Astrocyte of the hippocampus (primary cell): ENCODE measurements at regions not wholly inside any gene's neighbourhood (a gene's known extent, or its start where the extent isn't known, plus 50 kb on each side); places are given as distances from the start of the nearest gene placed in this dataset.

Experiments used
- DNase-seq: peaks from one replicate; pipeline ENCODE4 v3.0.0; 2011; ENCODE audit warnings: low read depth, low spot score

DNA sequence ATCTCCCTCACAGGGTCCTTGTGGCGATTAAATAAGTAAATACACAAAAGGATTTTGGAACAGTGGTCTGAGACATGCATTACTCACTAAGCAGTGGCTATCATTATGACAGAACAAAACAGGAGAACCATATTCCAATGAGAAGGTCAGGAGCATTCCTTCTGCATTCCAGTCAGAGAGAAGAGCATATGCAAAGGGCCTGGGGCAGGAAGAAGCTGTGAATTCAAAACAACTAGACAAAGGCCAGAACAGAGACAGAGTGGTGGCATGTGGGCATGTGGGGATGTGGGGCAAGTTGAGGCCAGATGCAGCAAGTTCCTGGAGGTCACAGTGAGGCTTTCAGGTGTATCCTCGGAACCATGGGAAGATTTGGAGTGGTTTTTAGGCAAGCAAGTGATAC is 70.1 kb upstream of the VRK1 start:
- no peak for DNase-seq

DNA sequence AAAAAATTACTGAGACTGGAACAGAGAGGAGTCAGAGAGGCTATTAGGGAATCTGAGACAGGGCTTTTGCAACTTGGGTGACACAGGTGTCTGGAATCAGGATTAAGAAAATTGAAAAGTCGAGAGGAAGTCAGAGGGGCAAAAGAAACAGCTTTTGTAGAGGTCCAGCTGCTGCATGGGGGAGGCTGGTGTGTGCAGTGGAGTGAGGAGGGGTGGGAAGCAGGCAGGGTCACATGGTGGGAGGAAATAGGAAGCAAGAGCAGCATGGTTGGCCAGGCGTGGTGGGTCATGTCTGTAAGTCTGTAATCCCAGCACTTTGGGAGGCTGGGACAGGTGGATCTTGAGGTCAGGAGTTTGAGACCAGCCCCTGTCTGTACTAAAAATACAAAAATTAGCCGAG is 69.7 kb upstream of the VRK1 start:
- DNase-seq = no peak

DNA sequence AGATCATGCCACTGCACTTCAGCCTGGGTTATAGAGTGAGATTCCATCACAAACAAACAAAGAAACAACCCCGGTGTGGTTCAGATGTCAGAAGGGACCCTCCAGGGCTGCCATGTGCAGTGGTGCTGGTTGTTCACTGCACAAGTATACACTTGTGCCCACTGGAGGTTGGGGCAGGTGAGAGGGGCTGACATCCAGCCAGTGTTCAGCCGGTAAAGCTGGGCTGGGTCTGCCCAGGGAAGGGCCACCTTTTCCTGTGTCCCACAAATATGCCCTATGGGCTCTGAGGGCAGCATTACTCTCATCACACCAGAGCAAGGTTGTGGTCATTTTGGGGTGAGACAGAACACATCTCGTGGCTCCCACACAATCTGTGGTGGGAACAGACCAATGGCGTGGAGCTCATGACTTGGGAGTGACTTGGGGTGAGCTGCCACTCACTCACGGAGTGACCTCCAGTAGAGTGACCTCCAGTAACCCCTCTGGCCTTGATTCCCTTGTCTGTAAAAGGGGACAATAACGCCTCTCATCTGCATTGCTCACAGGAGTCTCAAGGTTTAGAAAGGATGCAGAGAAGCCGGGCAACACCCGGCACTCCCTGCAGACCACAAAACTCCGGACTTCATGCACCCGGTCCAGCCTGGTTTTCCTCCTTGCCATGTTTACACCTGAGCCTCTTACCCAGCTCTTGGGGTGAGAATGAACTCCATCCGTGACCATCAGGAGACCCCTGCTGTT is 69.0 kb upstream of the VRK1 start:
- DNase-seq = no peak

DNA sequence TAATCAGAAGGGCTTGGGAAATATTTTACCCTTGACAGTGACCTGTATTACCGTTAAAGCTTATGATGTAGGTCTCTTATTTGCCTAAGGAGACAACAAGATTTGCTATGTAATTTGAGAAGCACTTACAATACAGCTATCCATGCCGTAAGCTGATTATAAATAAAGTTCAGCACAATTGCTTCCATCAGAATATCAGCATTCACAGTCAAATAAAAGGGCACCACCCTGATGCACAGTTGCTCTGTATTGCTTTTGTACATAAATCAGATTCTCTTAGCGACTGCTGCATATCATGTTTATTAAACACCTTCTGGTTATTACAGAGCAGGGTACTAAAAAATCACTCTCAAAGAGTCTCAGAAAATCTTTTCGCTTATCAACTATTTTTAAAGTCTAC is 67.3 kb upstream of the VRK1 start:
- no peak for DNase-seq

DNA sequence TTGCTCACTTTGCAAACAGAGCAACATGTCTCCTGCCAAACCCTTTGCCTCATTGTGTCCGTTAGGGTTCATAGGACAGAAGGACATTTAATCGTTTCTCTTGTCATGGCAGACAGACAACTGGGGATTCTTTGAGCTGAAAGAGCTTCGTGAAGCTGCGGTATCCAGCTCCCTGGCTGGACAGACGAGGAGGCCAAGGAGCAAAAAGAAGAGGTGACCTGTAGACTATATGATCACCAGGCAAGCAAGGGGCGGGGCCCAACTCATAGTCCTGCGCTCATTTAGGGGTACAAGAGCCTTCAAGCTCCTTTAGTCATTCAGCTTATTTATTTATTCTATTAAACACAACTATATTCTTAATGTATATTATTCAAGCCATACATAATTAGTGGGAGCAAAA is 66.8 kb upstream of the VRK1 start:
- no peak for DNase-seq

DNA sequence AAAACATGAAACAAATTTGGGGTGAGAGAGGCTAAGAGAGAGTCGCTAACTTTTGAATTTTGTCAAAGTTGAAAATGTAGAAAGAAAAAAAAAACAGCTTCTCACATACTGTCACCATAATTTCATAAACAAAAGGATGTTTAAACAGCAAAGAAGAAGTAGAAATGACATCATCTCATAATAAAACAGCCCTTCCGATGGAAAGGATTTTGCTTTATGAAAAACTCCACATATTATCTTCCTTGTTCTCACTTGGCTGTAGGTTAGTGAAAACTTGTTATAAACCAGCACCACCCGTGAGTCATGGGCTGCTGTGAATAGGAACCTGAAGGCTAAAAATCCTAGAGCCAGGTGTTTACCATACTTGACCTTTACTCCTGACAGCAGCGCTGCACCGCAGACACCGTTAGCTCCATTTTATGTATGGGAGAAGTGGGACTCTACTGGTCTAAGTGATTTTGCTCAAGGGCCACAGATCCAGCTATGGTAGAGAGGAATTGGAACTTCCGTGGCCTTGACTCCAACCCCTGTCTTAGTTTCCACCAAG is 63.0 kb upstream of the VRK1 start:
- DNase-seq = no peak

DNA sequence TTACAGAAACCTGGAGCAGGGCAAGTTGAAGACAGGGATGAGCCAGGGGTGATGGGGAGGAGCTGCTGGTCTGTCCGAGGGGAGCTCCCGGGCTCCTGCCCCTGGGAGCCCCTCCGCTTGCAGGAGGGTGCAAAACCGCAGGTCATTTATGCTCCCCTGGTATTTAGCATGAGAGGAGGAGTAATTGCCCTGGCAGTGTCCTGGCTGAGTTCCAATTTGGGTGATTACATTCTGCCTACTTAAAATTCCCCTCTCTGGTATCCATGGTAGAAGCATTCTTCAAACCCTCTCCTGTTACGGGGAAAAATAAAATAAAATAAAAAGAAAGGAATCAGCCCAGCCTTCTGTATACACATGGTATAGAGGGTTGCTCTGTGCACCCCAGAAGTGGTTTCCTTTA is 61.7 kb upstream of the VRK1 start:
- DNase-seq = peak; percentile 53

DNA sequence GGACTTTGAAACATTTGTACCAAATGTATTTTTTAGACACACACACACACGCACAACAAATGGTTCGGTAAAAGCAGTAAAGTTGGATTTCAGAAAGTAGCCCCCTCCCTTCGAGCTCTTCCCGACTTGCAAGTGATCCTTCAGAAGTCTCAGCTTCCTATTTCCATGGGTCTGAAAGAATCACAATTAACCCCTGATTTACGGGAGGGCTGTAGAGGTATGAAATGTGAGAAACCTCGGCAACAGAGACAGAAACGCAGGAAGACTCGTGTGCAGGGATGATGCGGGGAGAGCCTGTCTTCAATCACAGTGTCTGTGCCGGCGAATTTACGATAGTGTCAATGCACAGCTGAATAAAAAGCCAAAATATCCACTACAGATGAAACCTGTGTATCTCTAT is 60.7 kb upstream of the VRK1 start:
- no peak for DNase-seq

DNA sequence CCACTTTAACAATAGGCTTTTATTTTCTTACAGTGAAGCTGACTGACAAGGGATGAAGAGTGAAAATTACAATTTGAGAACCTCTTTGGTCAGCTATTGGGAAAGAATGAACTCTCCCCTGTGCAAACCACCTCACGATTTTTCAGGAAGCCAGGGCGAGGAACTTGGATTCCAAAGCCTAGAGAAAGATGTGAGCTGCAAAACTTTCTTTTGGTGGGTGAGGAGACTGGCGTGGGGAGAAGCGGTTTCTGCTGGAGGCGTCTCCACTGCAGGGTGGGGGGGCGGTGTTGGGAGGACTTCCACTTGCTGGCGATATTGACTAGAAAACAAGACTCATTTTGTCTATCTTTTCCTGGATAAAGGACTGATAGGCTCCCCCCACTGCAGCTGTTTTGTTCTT is 59.3 kb upstream of the VRK1 start:
- no peak for DNase-seq

DNA sequence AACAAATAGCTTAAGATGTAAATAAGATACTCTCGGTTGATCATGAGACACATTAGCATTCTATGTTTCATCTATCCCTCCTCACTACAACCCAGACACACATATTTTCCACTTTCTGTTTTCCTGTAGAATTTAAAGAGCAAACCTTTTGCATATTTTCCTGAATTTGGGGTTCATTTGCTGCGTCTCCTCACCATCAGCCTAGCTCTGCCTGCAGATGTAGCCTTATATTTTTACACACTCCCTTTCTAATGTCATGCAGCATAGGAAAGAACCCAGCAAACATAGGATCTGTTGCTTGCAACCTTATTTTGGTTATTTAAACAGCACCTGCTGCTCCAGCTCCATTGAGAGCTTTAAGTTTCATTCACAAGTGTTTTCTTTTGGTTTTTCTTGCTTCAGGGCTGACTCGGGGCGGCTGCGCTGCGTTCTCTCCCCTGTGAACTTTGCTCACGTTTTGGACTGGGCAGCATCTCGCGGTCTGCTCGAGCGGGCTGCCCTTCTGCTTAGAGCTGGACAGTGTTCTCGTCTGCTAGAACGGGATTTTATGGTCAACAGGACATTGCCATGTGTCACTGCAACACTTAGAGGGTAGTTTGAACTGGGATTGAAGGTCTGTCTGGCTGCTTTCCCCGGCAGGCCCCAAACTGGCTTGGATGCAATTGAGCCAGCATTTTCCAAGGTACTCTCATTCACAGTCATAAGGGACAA is 57.8 kb upstream of the VRK1 start:
- DNase-seq = peak; percentile 20

DNA sequence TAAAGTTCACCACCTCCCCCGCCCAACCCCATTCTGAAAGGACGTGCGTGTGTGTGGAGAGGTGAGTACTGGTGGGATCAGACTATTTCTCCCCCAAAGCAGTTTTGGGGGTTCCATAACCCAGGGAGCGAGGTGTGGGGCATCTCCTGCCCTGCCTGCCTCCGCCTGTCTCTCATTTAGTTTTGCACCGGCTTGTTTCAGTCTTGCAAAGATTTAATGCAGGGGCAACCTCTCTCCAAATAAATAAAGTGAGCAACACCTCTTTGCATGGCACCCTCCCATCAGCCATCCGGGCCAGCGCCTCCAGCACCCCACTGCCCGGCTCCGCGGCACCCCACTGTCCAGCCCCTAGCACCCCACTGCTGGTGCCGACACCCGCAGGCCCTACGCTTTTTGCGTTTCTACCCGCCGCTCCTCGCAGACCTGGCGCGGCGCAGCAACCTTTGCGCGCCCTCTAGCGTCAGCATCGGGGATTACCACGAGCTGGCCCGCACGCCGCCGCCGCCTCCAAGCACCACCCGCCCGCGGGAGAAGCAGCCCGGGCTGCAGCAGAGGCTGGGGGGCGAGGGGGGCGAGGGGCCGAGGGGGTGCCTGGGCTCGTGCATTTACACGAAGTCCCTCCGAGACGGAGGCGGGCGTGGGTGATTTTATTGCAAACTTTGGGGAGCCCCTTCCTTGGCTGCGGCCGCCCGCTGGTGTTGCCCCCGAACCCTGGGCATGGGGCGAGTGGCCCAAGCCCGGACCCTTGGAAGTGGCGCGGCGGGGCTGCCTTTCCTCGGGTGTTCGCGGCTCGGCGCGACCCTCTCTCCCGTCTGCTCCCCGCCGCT is 55.8 kb upstream of the VRK1 start:
- DNase-seq = peak; percentile 78

DNA sequence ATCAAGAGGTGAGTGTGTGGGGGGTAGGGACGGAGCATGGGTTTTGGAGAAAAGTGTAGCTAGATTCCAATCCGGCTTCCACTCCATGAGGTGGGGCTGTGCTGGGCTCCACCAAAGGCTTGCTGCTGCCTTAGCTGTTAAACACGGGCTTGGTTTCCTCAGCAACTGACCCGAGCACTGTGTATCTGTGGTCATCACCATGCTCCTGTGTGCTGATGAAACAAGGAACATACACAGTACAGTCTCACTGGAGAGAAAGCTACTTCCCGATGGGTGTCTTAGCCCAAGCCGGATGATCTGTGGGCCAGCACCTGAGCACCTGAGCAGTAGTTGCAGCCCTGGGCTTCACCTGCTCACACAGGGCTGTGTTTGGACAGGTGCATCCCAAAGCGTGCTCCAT is 52.9 kb upstream of the VRK1 start:
- DNase-seq = no peak

DNA sequence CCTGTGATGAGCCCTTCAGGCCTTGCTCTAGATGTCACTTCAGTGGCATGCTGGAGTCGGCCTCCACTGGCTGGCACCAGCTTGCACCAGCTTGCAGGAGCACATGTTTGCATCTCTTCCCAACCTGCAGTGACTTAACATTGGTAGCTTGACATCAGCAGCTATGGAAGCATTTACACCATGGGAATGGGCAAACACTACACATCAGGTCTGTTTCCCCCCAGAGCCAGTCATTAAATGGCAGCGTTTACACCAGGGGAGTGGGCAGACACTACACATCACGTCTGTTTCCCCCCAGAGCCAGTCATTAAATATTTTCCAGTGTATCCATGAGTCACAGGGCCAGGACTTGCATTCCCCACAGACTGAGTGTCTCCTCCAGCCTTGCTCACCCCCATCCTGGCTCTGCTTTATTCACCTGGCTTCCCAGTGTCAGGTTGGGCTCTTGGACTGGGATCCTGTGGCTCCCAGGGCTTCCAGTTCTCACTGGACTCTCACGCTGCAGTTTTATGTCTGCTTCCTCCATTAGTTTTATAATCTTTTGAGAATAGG is 51.6 kb upstream of the VRK1 start:
- DNase-seq = no peak

DNA sequence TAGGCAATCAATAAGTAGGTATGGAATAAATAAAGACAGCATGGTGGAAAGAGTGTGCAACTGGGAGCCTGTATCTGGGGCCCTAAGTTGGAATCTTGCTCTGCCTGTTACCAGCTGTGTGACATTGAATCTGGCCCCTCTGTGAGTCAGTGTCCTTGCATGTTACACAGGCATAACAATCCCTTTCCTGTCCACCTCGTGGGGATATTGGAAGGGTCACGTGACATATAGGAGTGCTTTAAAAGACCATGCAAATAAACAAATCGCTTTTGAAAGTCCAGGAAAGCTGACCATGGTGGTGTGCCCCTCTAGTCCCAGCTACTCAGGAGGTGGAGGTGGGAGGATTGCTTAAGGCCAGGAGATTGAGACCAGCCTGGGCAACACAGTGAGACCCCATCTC is 51.1 kb upstream of the VRK1 start:
- DNase-seq = no peak

DNA sequence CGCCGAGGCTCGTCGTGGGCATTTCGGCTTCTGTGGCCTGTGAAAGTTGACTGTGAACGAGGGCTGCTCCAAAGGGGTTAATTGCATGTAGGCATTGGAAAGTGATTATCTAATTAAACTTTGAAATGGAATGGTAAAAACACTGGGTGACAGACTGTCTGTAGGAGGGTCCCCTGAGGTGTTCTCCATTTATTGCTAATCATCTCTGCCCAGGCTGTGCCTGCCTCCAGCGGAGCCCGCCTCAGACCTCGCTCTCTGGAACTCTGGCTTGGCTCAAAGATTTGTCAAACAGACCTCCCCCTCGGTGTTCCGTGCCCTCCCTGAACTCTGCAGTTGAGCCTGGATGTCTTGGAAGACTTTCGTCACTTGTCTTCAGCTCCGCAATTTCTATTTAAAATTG is 50.2 kb upstream of the VRK1 start:
- no peak for DNase-seq
